ENCODE measurements at regions not wholly inside any gene's neighbourhood (a gene's known extent, or its start where the extent isn't known, plus 50 kb on each side); places are given as distances from the start of the nearest gene placed in this dataset.
A peak's percentile ranks its signal among the peaks of the same experiment; 100 is the strongest.

DNA sequence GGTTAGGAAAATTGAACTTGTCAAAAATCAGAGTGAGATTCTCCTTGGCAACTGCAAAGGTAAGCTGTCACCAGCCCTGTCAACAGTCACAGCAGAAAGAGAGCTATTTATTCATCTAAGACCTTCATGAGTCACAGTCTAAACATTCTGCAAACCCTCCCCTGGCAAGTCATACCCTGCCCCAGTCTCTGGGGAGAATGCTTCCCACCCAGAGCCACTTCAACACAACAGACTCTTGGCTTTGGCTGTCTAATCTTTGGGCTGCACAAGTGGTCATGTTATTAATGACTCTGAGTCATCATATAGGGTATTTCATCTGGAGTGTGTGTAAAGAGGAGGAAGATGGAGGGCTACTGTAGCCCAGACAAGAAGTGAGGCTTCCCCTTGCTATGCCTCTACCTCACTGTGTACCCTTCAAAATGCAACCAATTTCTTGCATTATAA is 153.4 kb downstream of the CCDC34 start:
- H3K4me3 ChIP-seq (ENCODE audit: low read length): no peak overlapping the region
- peak; percentile 98 for DNase-seq (ENCODE audit: low read depth)
- TF ChIP-seq, protein P1, sequence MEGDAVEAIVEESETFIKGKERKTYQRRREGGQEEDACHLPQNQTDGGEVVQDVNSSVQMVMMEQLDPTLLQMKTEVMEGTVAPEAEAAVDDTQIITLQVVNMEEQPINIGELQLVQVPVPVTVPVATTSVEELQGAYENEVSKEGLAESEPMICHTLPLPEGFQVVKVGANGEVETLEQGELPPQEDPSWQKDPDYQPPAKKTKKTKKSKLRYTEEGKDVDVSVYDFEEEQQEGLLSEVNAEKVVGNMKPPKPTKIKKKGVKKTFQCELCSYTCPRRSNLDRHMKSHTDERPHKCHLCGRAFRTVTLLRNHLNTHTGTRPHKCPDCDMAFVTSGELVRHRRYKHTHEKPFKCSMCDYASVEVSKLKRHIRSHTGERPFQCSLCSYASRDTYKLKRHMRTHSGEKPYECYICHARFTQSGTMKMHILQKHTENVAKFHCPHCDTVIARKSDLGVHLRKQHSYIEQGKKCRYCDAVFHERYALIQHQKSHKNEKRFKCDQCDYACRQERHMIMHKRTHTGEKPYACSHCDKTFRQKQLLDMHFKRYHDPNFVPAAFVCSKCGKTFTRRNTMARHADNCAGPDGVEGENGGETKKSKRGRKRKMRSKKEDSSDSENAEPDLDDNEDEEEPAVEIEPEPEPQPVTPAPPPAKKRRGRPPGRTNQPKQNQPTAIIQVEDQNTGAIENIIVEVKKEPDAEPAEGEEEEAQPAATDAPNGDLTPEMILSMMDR (conservative IDR thresholded peaks at IDR 0.05; ENCODE audit: low read depth, low read length): no peak

DNA sequence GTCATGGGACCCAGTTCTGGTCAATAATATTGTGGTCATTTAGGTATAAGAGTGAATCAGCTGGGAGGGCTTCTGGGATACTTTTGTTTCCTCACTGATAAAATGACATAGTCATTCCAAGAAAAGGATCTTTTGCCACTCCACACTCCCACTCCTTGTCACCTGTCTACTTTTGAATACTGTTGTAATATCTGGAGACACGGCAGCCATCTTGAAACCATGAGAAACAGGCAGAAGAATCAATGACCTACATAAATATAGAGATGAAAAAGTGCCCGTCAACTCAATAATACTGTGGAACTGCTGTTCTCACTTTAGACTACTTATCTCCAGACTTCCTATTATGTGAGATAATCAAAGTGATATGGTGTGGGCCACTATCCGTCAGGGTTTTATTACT is 154.2 kb downstream of the CCDC34 start:
- TF ChIP-seq, protein P1 (conservative IDR thresholded peaks at IDR 0.05; ENCODE audit: low read depth, low read length): no peak
- no peak for DNase-seq (ENCODE audit: low read depth)

DNA sequence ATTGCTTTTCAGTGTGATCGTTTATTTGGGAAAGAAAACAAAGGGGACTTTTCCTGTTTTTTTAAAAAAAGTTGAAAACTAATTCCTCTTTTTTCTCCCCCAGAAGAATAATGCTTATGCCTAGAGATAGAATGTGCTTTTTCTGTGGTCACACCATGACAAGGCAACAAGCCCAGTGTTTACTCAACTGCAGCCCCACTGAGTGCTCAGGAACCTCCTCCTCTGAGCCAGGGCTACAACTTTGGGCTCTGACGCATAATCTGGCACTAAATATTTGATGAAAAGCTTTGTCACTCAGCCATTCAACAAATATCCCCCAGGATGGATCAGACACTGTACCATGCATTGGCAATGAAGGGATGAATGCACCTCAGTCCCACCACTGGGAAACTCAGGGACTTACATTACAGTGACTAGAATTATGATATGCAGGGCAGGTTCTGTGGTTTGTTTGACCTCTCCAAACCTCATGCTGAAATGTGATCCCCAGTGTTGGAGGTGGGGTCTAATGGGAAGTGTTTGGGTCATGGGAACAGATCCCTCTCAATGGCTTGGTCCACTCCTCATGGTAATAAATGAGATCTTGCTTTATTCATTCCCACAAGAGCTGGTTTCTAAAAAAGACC is 155.9 kb downstream of the CCDC34 start:
- TF ChIP-seq, protein P1 (conservative IDR thresholded peaks at IDR 0.05; ENCODE audit: low read depth, low read length): no peak
- no peak overlapping the region for H3K4me3 ChIP-seq (ENCODE audit: low read length)
- no peak for DNase-seq (ENCODE audit: low read depth)

More for the DNA sequence above, 154.2 kb downstream of the CCDC34 start:
- no peak overlapping the region for H3K4me3 ChIP-seq (ENCODE audit: low read length)

DNA sequence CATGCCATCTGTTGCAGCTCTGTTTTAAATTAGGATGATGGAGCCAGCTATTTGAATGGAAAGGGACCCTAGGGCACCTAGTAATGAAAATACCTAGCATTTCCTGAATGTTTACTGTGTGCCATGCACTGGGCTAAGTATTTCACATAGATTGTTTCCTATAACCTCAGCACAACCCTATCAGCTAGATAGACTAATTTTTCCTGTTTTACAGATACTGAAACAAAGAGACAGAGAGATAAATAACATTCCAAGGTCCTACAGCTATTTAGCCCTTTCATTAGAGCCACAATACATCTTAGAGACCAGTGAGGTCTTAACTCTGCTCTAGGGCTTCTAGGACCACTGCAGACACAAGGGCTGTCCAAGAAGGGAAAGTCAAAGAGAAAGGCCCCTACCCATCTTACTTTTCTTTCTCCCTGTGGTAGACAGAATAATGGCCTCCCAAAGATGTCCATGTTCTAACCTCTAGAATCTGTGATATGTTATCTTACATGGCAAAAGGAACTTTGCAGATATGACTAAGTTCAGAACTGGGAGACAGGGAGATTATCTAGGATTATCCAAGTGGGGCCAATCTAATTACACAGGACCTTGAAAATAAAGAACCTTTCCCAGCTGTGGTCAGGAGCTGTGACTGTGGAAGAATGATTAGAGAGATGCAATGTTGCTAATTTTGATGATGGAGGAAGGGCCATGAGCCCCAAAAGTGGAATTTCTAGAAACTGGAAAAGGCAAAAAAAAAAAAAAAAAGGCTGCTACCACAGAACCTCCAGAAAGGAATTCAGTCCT is 157.0 kb downstream of the CCDC34 start:
- TF ChIP-seq, protein P1 (conservative IDR thresholded peaks at IDR 0.05; ENCODE audit: low read depth, low read length): no peak
- H3K4me3 ChIP-seq (ENCODE audit: low read length): no peak overlapping the region
- DNase-seq (ENCODE audit: low read depth): peak; percentile 63

DNA sequence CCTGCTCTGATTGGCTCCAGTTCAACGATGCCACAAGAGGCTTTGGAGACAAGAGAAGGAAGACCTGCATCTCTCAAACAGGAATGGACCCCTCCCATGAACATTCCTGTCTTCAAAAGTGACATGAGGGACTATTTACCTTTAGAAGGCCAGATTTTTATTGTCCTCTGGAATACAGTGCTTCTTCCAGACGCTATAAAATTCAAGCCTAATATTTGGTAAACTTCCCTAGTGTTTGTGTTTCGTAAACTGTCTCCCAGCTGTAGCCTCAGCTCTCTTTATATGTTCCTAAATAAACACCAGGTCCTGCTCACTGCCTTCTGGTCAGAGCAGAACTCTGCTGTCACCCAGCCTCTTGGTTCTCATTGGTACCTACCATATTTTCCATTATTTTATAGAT is 157.8 kb downstream of the CCDC34 start:
- no peak for DNase-seq (ENCODE audit: low read depth)
- no peak overlapping the region for H3K4me3 ChIP-seq (ENCODE audit: low read length)
- TF ChIP-seq, protein P1 (conservative IDR thresholded peaks at IDR 0.05; ENCODE audit: low read depth, low read length): no peak

DNA sequence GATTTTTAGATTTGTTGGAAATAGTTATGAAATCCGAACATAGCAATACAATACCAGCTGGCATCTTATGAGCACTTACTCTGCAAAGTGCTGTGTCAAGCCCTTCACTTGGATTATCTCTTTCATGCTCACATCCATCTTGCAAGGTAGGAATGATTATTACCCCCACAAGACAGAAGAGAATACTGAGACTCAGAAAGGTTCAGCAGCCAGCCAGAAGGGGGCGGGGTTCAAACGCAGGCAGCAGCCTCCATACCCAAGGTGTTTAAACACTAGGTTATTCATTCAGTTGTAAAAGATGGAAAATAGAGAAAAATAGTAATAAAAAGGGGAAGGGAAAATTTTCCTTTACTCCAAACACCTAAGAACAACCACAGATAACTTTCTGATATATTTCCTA is 158.5 kb downstream of the CCDC34 start:
- TF ChIP-seq, protein P1 (conservative IDR thresholded peaks at IDR 0.05; ENCODE audit: low read depth, low read length): peak; percentile 21
- no peak overlapping the region for H3K4me3 ChIP-seq (ENCODE audit: low read length)
- no peak for DNase-seq (ENCODE audit: low read depth)
